Central memory CD8-positive, alpha-beta T cell (primary cell): ENCODE measurements at regions not wholly inside any gene's neighbourhood (a gene's known extent, or its start where the extent isn't known, plus 50 kb on each side); places are given as distances from the start of the nearest gene placed in this dataset.

Experiments used
- ATAC-seq: fragments of 150-1000 bp; cut with Tn5 transposase; replicated peaks from 2 replicates; pipeline ENCODE4 v1.10.0; 2022; ENCODE audit warnings: mild to moderate bottlenecking, moderate FRiP score, moderate number of reproducible peaks; ENCODE audit not compliant: poor library complexity, severe bottlenecking; ENCODE audit errors: extremely low read depth
- DNase-seq, 2 donors: peaks; one replicate each; pipeline ENCODE4 v3.0.0; 2021; ENCODE audit warnings: low spot score in 2 of 2
- H3K27ac Mint-ChIP-seq: one replicate; pipeline ENCODE4 v1.8.0; 2022; ENCODE audit warnings: low read depth, mild to moderate bottlenecking, moderate library complexity, mixed read lengths
- H3K27me3 Mint-ChIP-seq: one replicate; pipeline ENCODE4 v1.8.0; 2022; ENCODE audit warnings: mixed read lengths
- H3K36me3 Mint-ChIP-seq: one replicate; pipeline ENCODE4 v1.8.0; 2022; ENCODE audit warnings: mild to moderate bottlenecking, moderate library complexity, mixed read lengths; ENCODE audit not compliant: insufficient read depth
- H3K4me1 Mint-ChIP-seq: one replicate; pipeline ENCODE4 v1.8.0; 2022; ENCODE audit warnings: mixed read lengths
- H3K4me3 Mint-ChIP-seq: one replicate; pipeline ENCODE4 v1.8.0; 2022; ENCODE audit warnings: mild to moderate bottlenecking, moderate library complexity, mixed read lengths
- H3K9me3 Mint-ChIP-seq: one replicate; pipeline ENCODE4 v1.8.0; 2022; ENCODE audit warnings: mixed read lengths

GRCh38 chr10:118163217-118163616, 116.5 kb upstream of the RAB11FIP2 start:
- no peak overlapping the region for H3K27ac Mint-ChIP-seq
- no peaks in the 10 kb centered on the region for H3K9me3 Mint-ChIP-seq
- H3K4me3 Mint-ChIP-seq, result no peak overlapping the region
- DNase-seq (no peak), ATAC-seq (no peak)
- no peaks in the 10 kb centered on the region for H3K4me1 Mint-ChIP-seq
- no peaks in the 10 kb centered on the region for H3K36me3 Mint-ChIP-seq
- H3K27me3 Mint-ChIP-seq, result peaks cover 25% of the 10 kb centered on the region

- Mint-ChIP-seq H3K9me3 (no peaks in the 10 kb centered on the region), H3K36me3 (no peaks in the 10 kb centered on the region), H3K4me3 (no peak overlapping the region), H3K27ac (no peak overlapping the region), H3K4me1 (no peaks in the 10 kb centered on the region), H3K27me3 (peaks cover 12% of the 10 kb centered on the region)
- ATAC-seq (no peak), DNase-seq (no peak)
Observed at GRCh38 chr10:118161461-118162246, 114.9 kb upstream of the RAB11FIP2 start.

- Mint-ChIP-seq H3K9me3 (no peaks in the 10 kb centered on the region), H3K4me3 (no peak overlapping the region), H3K36me3 (no peaks in the 10 kb centered on the region), H3K27me3 (peaks cover 29% of the 10 kb centered on the region), H3K27ac (no peak overlapping the region), H3K4me1 (no peaks in the 10 kb centered on the region)
- DNase-seq (no peak), ATAC-seq (no peak)
Observed at GRCh38 chr10:118153287-118153686, 106.5 kb upstream of the RAB11FIP2 start.

GRCh38 chr10:118151461-118151860, 104.7 kb upstream of the RAB11FIP2 start:
- no peaks in the 10 kb centered on the region for H3K4me1 Mint-ChIP-seq
- ATAC-seq (no peak), DNase-seq (no peak)
- no peak overlapping the region for H3K4me3 Mint-ChIP-seq
- H3K9me3 Mint-ChIP-seq, result no peaks in the 10 kb centered on the region
- no peaks in the 10 kb centered on the region for H3K36me3 Mint-ChIP-seq
- peaks cover 39% of the 10 kb centered on the region for H3K27me3 Mint-ChIP-seq
- no peak overlapping the region for H3K27ac Mint-ChIP-seq

- Mint-ChIP-seq H3K27me3 (peaks cover 48% of the 10 kb centered on the region), H3K4me1 (no peaks in the 10 kb centered on the region), H3K4me3 (no peak overlapping the region), H3K36me3 (peaks cover 1% of the 10 kb centered on the region), H3K27ac (no peak overlapping the region), H3K9me3 (no peaks in the 10 kb centered on the region)
- DNase-seq, result no peak
- no peak for ATAC-seq
Observed at GRCh38 chr10:118148247-118148646, 101.5 kb upstream of the RAB11FIP2 start.

GRCh38 chr10:118145256-118145655, 98.5 kb upstream of the RAB11FIP2 start:
- ATAC-seq, result no peak
- H3K27ac Mint-ChIP-seq, result no peak overlapping the region
- peaks cover 42% of the 10 kb centered on the region for H3K27me3 Mint-ChIP-seq
- no peaks in the 10 kb centered on the region for H3K4me1 Mint-ChIP-seq
- peaks cover 1% of the 10 kb centered on the region for H3K36me3 Mint-ChIP-seq
- no peak for DNase-seq
- H3K9me3 Mint-ChIP-seq, result no peaks in the 10 kb centered on the region
- no peak overlapping the region for H3K4me3 Mint-ChIP-seq

GRCh38 chr10:118141471-118141870, 94.7 kb upstream of the RAB11FIP2 start:
- H3K27ac Mint-ChIP-seq, result no peak overlapping the region
- peaks cover 1% of the 10 kb centered on the region for H3K36me3 Mint-ChIP-seq
- no peak for ATAC-seq
- no peak overlapping the region for H3K4me3 Mint-ChIP-seq
- H3K9me3 Mint-ChIP-seq, result no peaks in the 10 kb centered on the region
- DNase-seq, result no peak
- peaks cover 49% of the 10 kb centered on the region for H3K27me3 Mint-ChIP-seq
- no peaks in the 10 kb centered on the region for H3K4me1 Mint-ChIP-seq

GRCh38 chr10:118139321-118139720, 92.6 kb upstream of the RAB11FIP2 start:
- Mint-ChIP-seq H3K27ac (no peak overlapping the region), H3K4me1 (no peaks in the 10 kb centered on the region), H3K27me3 (peaks cover 31% of the 10 kb centered on the region), H3K9me3 (peaks cover 5% of the 10 kb centered on the region), H3K36me3 (peaks cover 1% of the 10 kb centered on the region), H3K4me3 (no peak overlapping the region)
- ATAC-seq, result no peak
- DNase-seq, result no peak

- peaks cover 38% of the 10 kb centered on the region for H3K27me3 Mint-ChIP-seq
- peaks cover 6% of the 10 kb centered on the region for H3K9me3 Mint-ChIP-seq
- H3K27ac Mint-ChIP-seq, result no peak overlapping the region
- H3K4me3 Mint-ChIP-seq, result no peak overlapping the region
- no peak for DNase-seq
- no peaks in the 10 kb centered on the region for H3K4me1 Mint-ChIP-seq
- ATAC-seq, result no peak
- H3K36me3 Mint-ChIP-seq, result no peaks in the 10 kb centered on the region
Observed at GRCh38 chr10:118128675-118129074, 81.9 kb upstream of the RAB11FIP2 start.

GRCh38 chr10:118118716-118119115, 72.0 kb upstream of the RAB11FIP2 start:
- DNase-seq (no peak), ATAC-seq (no peak)
- H3K4me1 Mint-ChIP-seq, result no peaks in the 10 kb centered on the region
- no peaks in the 10 kb centered on the region for H3K9me3 Mint-ChIP-seq
- no peak overlapping the region for H3K27ac Mint-ChIP-seq
- H3K27me3 Mint-ChIP-seq, result peaks cover 33% of the 10 kb centered on the region
- H3K4me3 Mint-ChIP-seq, result no peak overlapping the region
- peaks cover 1% of the 10 kb centered on the region for H3K36me3 Mint-ChIP-seq

- no peak for ATAC-seq
- Mint-ChIP-seq H3K4me3 (no peak overlapping the region), H3K27me3 (peaks cover 33% of the 10 kb centered on the region), H3K9me3 (no peaks in the 10 kb centered on the region), H3K4me1 (no peaks in the 10 kb centered on the region), H3K36me3 (peaks cover 1% of the 10 kb centered on the region), H3K27ac (no peak overlapping the region)
- DNase-seq, result no peak
Observed at GRCh38 chr10:118116715-118117449, 70.1 kb upstream of the RAB11FIP2 start.

- DNase-seq (no peak), ATAC-seq (no peak)
- no peak overlapping the region for H3K27ac Mint-ChIP-seq
- H3K9me3 Mint-ChIP-seq, result no peaks in the 10 kb centered on the region
- H3K4me1 Mint-ChIP-seq, result no peaks in the 10 kb centered on the region
- no peak overlapping the region for H3K4me3 Mint-ChIP-seq
- H3K27me3 Mint-ChIP-seq, result peaks cover 33% of the 10 kb centered on the region
- H3K36me3 Mint-ChIP-seq, result peaks cover 1% of the 10 kb centered on the region
Observed at GRCh38 chr10:118116362-118116714, 69.6 kb upstream of the RAB11FIP2 start.

- peaks cover 30% of the 10 kb centered on the region for H3K27me3 Mint-ChIP-seq
- H3K9me3 Mint-ChIP-seq, result no peaks in the 10 kb centered on the region
- ATAC-seq (no peak), DNase-seq (no peak)
- no peak overlapping the region for H3K27ac Mint-ChIP-seq
- H3K36me3 Mint-ChIP-seq, result peaks cover 1% of the 10 kb centered on the region
- H3K4me3 Mint-ChIP-seq, result no peak overlapping the region
- H3K4me1 Mint-ChIP-seq, result no peaks in the 10 kb centered on the region
Observed at GRCh38 chr10:118115701-118116100, 69.0 kb upstream of the RAB11FIP2 start.
